ENCODE measurements at regions not wholly inside any gene's neighbourhood (a gene's known extent, or its start where the extent isn't known, plus 50 kb on each side); places are given as distances from the start of the nearest gene placed in this dataset.

GRCh38 chr2:6755456-6755855, 110.3 kb downstream of the CMPK2 start:
- TF ChIP-seq CTCF (IDR thresholded peaks at IDR 0.05; ENCODE audit: low read depth, low read length), result no peak
- no peak for DNase-seq (ENCODE audit: low read depth in 2 of 2)
- no peak overlapping the region for H3K4me3 ChIP-seq (replicated peaks in 1 of 2; ENCODE audit: low read depth in 2 of 2, low read length in 2 of 2)

DNA sequence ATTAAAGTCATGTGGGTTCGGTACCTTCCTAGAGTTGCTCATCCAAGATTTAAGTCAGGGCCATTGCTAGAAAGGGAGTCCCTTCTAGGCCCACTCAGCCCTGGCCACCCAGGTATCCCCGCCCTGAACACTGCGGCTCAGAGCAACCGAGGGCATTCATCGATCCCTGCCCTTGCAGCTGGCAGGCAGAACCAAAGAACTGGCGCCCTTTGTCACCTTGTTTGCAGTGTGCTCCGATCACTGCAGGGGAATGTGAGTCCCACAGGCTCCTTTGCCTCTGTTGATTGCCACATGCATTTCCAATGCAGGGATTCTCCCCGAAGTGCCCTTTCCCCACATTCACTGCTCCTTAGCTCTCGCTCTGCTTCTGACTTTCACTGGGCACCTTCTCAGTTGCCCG, 108.5 kb downstream of the CMPK2 start:
- no peak for DNase-seq (ENCODE audit: low read depth in 2 of 2)
- no peak overlapping the region for H3K4me3 ChIP-seq (replicated peaks in 1 of 2; ENCODE audit: low read depth in 2 of 2, low read length in 2 of 2)
- TF ChIP-seq CTCF (IDR thresholded peaks at IDR 0.05; ENCODE audit: low read depth, low read length), result no peak

DNA sequence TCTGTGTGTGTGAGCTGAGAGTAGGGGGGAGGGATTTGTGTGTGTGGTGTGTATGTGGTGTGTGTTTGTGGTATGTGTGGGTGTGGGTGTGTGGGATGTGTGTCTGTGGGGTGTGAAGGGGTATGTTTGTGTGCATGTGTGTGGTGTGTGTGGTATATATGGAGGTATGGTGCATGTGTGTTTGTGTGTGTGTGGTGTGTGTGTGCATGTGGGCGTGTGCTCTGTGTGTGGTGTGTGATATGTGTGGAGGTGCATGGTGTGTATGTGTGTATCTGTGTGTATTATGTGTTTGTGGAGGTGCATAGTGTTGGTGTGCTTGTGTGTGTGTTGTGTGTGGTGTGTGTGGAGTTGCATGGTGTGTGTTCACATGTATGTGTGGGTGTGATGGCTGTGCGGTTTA, 106.0 kb downstream of the CMPK2 start:
- DNase-seq (ENCODE audit: low read depth in 2 of 2), result no peak
- TF ChIP-seq CTCF (IDR thresholded peaks at IDR 0.05; ENCODE audit: low read depth, low read length), result no peak
- no peak overlapping the region for H3K4me3 ChIP-seq (replicated peaks in 1 of 2; ENCODE audit: low read depth in 2 of 2, low read length in 2 of 2)

GRCh38 chr2:6760132-6760531, 105.6 kb downstream of the CMPK2 start:
- no peak for DNase-seq (ENCODE audit: low read depth in 2 of 2)
- no peak for TF ChIP-seq CTCF (IDR thresholded peaks at IDR 0.05; ENCODE audit: low read depth, low read length)
- no peak overlapping the region for H3K4me3 ChIP-seq (replicated peaks in 1 of 2; ENCODE audit: low read depth in 2 of 2, low read length in 2 of 2)

DNA sequence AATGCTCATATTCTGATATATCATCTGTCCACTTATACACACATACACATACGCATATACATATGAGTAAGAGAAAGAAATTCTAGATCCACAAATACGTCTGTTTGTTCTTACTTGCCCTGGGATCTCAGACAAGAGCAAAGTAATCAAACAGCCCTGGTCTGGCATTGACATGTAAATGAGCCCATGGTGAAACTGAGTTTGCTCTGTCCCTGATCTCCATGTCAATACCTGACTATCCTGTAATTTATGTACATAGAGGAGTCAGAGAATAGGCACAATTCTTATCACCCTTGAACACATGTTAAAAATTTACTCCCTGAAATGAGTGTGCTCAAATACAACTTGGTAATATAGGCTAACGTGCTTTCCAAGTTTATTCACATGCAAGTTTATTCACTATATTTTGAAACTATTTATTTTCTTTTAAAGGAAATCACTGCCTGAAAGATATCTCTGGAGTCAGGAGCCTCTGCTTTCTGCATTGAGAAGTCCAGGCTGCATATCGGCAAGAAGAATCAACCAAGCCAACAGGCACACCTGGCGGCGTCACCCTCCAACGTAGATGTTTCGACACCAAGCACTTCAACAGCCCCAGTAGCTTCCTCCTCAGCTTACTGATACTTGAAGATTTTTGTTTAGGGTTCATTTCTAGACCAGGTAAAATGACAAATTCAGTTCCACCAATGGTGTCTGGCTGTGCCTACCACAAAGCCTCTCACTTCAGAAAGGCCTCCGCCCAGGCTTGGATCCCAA, 100.6 kb downstream of the CMPK2 start:
- DNase-seq (ENCODE audit: low read depth in 2 of 2), result no peak
- no peak for TF ChIP-seq CTCF (IDR thresholded peaks at IDR 0.05; ENCODE audit: low read depth, low read length)
- H3K4me3 ChIP-seq (replicated peaks in 1 of 2; ENCODE audit: low read depth in 2 of 2, low read length in 2 of 2), result no peak overlapping the region

DNA sequence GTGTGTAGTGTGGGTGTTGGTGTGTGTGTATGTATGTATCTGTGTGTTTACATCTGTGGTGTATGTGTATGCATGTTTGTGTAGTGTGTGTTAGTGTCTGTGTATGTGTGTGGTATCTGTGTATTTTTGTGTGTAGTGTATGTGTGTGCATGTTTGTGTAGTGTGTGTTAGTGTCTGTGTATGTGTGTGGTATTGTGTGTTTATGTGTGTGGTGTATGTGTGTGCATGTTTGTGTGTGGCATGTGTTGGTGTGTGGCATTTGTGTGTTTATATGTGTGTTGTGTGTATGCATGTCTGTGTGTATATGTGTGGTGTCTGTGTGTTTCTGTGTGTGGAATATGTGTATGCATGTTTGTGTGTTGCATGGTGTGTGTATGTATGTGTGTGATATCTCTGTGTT, 96.4 kb downstream of the CMPK2 start:
- no peak for DNase-seq (ENCODE audit: low read depth in 2 of 2)
- no peak for TF ChIP-seq CTCF (IDR thresholded peaks at IDR 0.05; ENCODE audit: low read depth, low read length)
- H3K4me3 ChIP-seq (replicated peaks in 1 of 2; ENCODE audit: low read depth in 2 of 2, low read length in 2 of 2), result no peak overlapping the region

DNA sequence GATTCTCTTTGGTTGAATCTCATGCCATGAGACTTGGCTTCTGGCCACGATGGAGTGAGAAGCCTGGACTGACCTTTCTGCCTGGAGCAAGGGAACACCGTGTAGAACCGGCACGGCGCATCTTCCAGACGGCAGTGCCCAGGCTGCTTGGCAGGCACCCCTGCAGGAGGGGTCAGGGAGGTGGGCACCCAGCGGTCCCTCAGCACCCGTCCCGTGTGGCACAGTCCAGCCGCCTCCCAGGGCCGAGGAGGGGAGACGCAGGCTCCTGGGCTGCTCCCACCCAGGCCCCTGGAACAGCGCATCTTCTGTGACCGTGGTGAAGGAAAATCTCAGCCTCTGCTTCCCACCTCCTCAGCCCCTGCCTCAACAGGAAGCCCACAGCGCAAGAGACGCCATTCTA, 95.7 kb downstream of the CMPK2 start:
- no peak for DNase-seq (ENCODE audit: low read depth in 2 of 2)
- H3K4me3 ChIP-seq (replicated peaks in 1 of 2; ENCODE audit: low read depth in 2 of 2, low read length in 2 of 2), result no peak overlapping the region
- TF ChIP-seq CTCF (IDR thresholded peaks at IDR 0.05; ENCODE audit: low read depth, low read length), result no peak

All from cardiac fibroblast (primary cell).